GM19455 (cell line): ENCODE measurements at regions not wholly inside any gene's neighbourhood (a gene's known extent, or its start where the extent isn't known, plus 50 kb on each side); places are given as distances from the start of the nearest gene placed in this dataset.
A peak's percentile ranks its signal among the peaks of the same experiment; 100 is the strongest.

Source experiments
- ATAC-seq: cut with Tn5 transposase; IDR thresholded peaks from one replicate; pipeline ENCODE4 v1.9.1; 2021; ENCODE audit not compliant: unreplicated experiment

DNA sequence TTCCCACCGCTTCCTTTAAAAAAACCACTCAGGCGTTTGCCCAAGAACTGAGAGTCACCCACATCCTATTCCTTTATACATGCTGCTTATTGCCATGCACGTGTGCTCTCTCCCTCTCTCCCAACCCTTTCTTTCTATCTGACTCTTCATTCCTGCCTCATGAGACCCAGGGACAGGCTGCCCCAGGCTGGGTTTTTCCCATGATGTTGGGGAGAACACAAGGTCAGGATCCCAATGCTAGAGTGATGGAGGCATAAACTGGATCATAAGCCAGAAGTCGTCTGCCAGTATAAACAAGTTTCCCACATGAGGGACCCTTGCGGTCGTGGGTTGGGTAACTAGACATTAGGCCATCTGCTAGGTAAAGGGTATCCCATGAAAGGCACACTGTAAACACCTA lies 64.9 kb downstream of the CD2 start:
- ATAC-seq: no peak

DNA sequence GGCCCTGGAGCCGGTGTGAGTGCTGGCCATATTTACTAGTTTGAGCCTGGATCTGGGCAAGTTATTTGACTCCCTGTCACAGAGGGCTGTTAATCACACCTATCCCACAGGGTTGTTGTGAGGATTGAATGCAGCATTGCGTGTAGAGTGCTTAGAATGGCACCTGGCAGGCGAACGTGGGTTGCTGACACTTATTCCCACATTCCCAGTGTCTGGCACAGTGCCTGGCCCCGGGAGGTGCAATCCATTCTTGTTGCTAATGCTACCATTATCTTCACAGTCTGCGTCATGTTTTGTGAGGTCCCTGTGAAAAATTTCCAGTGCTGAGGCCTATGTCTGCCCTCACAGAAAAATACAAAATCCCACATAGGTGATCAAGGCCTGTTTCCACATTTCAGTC lies 66.1 kb downstream of the CD2 start:
- no peak for ATAC-seq

DNA sequence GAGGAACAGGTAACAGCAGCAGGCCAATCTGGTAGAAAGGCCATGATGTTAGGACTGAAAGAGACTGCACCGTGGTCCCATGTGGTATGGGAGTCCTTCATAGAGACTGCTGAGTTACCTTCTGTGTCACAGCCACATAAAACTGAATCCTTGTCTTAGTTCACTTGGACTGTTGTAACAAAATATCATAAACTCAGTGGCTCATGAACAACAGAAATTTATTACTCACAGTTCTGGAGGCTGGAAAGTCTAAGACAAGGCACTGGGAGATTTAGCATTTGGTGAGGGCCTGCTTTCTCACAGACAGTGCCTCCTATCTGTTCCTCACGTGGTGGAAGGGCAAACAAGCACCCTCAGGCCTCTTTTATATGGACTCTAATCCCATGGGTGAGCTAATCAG lies 67.5 kb downstream of the CD2 start:
- no peak for ATAC-seq

DNA sequence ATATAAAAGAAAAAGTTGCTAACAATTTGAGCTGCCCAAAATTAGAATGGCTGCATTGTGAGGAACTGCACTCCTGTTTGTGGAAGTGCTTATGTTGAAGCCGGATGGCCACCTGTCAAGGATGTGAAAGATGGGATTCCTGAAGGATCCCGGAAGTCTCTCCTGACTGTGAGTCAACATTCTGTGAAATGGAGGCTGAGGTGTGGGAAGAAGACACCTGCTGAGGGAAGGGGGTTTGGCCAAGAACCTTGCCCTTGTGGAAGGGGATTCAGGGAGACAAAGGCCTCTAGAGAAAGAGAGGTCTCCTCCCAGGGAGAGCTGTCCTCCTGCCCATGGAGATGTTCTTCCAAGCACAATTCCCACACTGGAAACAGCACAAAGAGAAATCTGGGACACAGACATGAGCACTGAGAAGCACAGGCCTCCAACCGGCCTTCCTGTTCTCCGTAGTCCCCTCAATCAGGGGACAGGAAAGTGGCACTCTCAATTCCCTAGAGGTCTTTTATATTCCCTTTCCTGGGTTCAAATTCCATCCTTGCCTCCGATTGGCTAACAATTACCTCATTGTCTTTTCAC lies 70.5 kb downstream of the CD2 start:
- no peak for ATAC-seq

DNA sequence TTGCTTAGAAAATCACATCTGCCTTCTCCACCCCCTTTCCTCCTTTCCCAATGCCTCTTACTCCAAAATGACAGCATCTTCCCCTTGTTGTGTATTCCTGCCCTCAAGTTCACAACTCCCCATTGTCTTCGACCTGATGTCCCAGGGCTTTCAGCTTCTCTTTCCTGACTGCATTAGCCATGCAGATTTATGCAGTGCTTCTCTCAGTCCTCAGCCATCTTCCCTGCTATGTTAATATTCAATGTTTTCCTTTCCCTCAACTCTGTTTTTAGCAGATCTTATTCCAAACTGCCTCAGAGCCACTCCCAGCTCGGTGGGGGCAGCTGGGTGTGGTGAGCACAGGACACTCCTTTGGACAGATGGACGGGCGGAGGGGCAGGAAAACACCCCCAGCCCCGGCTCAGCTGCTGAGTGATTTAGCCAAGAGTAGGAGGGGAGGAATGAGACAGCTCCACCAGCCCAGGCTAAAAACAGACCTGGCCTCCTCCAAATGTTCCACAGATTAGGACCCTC lies 71.0 kb downstream of the CD2 start:
- no peak for ATAC-seq

DNA sequence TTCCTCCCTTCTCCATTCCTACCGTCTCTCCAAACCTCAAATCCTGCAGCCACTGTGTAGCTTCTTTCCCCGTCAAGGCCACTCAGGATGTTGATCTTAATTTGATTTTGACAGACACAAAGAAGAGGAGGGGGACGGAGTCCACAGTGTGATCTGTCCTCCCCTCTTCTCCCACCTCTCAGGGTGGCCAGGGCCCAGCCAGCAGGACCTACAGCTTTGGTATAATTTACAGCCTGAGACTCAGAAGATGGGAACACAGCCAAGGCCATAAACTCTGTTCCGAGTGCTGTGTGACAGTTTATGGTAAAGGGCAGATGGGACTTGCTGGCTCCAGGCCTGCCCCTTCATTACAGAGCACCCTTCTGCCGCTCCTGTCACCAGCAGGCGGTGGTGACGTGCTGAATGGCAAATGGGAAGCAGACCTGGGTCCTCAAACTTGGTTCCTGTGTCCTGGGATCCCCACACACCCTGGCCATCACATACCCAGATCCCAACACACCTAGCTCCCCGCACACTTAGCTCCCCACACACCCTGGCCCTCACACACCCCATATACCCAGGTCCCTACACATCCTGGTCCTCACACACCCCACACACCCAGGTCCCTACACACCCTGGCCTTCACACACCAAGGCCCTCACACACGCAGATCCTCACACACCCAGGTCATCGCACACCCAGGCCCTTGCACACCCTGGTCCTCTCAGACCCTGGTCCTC lies 71.6 kb downstream of the CD2 start:
- no peak for ATAC-seq

DNA sequence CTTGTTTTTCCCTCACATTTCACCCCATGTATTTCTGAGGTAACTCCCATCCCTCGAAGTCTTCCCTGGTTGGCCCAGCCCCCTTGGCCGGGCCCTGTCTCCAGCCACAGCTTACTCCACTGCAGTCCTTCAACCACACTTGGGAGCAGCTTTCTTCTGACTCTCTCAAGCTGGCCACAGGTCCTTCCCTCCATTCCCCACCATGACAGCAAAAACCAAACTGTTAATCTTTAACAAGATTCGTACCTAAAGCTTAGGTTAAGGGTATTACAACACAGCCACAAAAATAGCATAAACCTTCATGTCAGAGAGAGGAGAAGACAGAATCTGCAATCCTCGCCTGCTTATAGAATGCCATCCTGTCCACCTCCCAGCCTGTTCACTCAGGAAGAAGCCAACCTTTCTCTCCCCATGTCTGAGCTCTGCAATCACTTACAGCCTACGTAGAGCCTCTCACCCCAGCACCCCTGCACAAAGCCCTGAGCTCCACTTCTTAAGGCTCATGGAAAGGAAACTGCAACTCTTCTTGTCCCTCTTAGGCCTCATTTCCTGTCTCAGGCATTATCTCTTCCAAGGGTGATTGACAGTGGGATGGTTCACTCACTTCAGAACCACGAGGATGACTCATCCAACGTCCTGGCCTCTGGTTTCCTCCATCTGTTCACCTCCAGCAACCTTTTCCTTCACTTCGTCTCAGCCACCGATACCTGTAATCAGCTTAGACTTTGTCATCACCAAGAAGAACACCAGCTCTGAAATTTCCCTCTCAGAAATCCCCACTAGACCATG lies 72.8 kb downstream of the CD2 start:
- peak; percentile 86 for ATAC-seq

DNA sequence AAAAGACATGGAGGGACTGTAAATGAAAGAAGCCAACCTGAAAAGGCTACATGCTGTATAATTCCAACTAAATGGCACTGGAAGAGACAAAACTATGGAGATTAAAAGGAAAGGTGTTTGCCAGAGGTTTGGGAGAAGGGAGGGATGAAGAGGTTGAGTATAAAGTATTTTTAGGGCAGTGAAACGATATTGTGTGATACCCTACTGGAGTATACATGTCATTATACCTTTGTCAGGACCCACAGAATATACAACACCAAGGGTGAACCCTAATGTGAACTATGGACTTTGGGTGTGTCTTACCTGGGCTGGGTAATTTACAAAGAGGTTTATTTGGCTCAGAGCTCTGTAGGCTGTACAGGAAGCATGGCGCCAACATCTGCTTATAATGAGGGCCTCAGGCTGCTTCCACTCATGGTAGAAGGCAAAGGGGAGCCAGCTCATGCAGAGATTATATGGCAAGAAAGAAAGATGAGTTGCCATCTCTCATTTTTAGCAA lies 73.4 kb downstream of the CD2 start:
- no peak for ATAC-seq

DNA sequence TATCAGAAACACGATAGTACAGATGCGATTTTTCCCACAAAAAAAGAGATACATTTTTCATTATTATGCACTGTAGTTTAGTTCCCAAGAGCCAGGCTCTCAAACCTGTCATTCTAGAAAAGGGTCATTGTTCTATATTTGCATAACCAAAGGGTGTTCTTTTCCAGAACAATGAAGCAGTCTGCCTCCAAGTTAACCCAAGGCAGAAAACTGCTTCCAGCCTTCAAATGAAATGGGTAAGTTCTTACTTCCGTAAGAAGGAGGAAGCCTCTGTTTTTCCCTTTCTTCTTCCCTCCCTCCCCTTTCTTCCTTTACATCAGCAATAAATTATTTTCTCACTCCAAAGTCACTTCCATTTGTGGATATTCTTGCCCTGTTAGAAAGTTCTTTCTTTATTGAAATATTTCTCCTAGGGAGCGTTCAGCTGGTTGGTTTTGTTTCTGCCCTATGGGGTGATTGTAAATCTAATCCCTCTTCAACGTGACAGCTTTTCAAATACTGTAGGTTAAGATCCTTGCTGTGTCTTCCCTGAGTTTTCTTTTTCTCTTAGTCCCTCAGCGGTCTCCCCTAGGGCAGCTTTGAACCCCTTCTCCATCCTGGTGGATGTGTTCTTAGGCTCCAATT lies 77.3 kb upstream of the PTGFRN start:
- no peak for ATAC-seq

DNA sequence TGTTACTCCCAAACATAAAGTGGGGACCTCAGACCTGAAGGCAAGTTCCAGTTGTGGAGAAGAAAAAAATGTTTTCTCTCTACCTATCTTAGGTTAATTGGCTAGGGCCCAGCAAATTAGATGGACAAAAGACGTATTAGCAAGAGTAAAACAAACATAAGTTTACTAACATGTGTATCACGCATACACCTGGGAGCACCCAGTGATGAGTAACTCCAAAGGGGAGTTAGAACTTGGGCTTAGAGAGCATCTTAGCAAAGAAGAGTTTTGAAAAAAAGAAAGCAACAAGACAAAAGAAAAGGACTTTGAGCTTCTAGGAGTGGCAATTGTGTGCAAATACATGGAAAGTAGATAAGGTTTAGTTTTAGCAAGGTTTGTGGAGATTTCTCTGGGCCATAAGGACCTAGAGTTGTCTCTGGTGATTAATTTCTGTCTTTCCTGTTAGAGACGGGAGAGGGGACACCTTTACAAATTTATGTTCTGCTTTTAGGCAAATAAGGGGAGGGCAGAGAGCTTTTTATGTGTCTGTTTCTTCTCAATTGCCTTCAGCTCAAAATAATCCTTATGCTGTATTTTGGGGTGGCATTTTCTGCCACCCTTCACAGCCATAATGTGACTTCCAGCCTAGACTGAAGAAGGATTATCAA lies 76.7 kb upstream of the PTGFRN start:
- no peak for ATAC-seq

DNA sequence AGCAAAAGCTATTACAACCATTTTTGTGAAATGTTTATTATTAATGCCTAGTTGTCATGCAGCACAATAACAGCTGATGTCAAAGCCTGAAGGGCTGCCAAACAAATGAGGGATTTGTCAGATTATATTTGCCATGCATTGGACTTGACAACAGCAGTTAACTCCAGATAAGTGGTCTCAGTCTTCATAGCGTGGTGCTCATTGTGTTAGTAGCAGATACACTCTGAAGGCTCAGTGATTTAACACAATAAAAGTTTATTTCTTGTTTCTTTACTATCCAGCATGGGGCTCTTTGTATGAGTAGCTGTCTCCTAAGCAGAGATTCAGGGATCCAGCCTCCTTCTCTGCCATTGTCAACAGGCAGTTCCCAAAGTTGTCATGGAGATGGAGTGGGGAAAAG lies 76.0 kb upstream of the PTGFRN start:
- ATAC-seq: no peak

DNA sequence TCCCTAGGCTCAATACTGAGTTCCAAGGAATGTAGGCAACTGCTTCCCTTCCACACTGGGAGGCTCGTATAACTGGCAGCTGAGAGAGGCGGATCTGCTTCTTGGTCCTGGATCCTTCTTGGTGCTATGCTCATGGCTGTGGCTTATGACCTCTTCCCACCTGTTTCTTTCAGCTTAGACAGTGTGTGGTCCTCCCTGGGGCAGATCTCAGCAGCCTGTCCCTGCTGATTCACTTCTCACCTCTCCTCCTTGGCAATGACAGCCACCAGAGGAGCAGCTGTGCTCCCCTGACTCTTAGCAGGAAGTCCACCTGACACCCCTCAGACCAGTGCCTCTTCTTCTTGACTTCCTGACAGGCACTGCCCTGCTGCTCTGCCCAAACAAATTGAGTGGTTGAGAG lies 75.1 kb upstream of the PTGFRN start:
- ATAC-seq: no peak

DNA sequence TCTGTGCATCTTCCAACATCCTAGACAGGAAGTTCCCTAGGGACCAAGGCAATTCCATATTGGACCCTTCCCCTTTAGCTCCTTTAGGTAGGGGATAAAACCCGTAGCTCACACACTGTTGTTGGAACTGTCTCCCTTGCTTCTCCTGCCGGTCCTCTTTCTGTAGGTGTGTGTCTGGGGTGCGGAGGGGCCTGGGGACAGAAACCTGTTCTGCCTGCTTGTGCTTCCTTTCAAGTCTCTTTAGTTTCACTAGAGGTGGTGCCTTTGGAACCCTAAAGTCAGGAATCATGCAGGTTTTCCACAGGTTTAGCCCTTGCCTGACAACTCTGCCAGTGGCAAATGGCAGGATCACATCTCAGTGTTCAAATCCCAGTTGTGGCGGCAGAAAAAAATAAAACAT lies 74.6 kb upstream of the PTGFRN start:
- no peak for ATAC-seq

DNA sequence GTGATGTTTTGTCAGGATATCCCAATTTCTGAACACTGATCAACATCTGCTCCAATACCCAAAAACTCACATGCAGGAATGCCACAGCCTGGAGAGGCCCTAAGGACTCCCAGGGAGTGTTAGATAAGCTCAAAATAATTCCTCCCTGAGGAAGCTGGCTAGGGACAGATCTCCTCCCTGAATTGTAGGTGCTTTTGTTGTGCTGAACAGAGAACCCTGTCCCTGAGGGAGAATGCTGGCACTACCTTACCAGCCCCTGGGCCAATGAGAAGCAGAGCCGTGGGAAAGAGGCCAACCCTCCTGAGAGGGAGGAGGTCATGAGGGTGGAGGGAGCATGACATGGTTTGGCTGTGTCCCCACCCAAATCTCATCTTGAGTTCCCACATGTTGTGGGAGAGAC lies 73.6 kb upstream of the PTGFRN start:
- no peak for ATAC-seq

DNA sequence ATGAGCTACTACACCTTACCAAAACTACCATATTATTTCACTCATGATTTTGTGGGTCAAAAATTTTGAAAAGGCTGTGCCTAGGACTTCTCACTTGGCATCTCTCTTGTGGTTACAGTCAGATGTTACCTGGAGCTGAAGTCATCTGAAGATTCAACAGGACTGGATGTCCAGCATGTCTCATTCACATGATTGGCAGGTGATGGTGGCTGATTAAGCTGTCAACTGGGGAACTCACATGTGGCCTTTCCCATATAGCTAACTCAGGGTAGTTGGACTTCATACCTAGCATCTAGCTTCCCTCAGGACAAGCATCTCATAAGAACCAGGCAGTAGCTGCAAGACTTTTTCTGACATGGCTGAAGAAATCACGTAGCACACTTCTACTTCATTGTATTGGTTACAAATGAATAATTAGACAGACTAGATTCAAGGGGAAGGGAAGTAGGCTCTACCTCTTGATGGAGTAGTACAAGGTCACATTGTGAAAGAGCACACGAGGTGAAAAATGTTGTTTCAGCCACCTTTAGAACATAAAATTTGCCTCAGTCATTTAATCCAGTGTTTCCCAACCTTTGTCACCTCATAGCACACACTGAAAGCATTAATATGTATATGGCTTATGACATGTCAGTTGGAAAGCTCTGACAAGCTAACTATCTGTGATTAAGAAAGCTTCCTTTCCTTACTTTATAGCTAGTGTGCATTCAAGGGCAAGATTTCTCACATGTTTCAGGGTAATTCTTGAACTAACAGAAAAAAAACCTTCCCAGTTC lies 68.0 kb upstream of the PTGFRN start:
- ATAC-seq: no peak

DNA sequence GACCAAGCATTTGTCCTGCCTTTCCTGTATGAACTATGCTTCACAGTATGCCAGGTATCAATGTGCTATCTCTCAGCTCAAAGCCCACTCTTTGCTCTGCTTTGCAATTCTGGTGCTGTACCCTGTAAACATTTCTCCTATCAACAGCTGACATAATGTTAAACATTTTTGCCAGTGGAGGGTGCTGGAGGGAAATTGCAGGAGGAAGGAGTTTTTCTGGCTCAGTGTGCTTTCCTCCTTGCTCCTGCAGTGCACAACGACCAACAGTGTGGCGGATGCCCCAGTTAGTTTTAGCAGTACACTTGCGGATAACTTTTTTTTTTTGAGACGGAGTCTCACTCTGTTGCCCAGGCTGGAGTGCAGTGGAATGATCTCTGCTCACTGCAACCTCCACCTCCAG lies 67.1 kb upstream of the PTGFRN start:
- ATAC-seq: no peak

DNA sequence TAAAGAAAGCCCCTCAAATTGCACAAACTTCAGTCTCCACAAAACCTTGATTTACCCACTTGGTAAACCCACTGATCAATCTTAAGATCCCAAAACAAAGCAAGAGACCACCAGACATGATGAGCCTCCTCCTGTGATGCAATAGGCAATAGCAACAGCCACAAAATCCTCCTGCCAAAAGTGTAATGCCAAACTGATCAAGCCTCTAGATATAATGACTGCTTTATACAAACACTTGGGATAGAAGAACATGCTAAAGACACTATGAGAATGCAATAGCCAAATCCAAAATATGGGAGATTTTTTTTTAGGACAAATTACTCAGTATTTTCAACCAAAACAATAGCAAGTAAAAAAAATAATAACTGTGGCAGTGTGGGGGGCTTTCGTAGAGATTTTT lies 64.9 kb upstream of the PTGFRN start:
- no peak for ATAC-seq

DNA sequence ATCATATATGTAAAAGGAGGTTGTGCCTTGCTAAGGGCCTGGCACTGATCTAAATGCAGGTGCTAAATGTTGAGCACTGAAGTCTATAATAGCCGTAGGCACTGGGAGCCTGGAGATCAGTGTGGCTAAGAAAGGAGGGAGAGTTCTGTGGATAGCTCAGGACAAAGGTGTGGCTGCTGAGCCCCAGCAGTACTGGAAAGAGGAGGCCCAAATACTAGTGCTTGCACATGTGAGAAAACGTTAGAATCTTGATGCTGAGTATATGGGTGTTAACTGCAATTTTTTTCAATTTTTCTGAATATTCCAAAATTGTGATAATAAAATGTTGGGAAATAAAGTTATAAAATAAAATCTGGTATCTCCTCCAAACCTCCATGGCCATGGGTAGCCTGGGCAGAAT lies 62.5 kb upstream of the PTGFRN start:
- ATAC-seq: no peak

DNA sequence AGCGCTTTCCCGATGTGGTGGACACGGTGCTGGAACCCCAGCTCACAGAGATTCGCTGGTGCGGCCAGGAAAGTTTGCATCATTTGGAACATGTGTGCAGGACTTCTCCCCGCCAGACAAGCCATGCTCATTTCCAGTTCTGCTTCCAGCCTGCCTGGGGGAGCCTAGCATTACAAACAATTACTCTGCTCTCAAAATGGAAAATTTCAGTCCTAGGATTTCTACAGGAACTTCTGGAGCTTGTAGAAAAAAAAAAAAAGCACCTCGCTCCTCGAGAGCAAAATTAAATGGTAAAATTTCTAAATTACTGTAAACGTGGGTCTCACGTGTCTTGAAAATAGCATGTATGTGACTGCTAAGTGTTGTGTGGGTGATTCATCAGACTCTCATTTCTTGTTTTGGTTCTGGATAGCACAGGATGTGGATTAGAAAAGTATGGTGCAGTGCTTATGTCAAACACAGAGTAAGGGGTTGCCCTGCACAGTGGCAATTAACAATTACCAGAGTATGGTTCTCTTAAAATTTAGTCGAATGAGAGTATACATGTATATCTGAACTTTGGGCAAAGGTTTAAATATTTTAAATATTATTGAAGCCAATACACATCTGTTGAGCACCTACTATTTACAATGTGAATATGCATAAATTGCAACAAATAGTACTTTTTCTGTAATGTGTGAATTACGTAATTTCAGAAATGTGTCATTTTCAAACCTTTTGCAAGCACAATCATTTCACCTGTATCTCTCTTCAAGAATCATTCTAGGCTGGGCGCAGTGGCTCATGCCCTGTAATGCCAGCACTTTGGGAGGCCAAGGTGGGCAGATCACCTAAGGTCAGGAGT lies 61.8 kb upstream of the PTGFRN start:
- no peak for ATAC-seq
